Activated CD8-positive, alpha-beta T cell treated with anti-CD3 and anti-CD28 coated beads for 36 hours (primary cell): ENCODE measurements at regions not wholly inside any gene's neighbourhood (a gene's known extent, or its start where the extent isn't known, plus 50 kb on each side); places are given as distances from the start of the nearest gene placed in this dataset.

Experiments used
- ATAC-seq: fragments of 200-7000 bp; cut with Tn5 transposase; one replicate; pipeline ENCODE4 v1.10.0; 2021; ENCODE audit warnings: mild to moderate bottlenecking, moderate library complexity
- CTCF ChIA-PET: fragments of 350-600 bp; sonication (Branson Sonifier 250); formaldehyde crosslinking; loops from one replicate; lab custom pipeline; 2021; ENCODE audit warnings: antibody characterized with exemption; lab: Charles Lee
- POLR2A ChIA-PET: fragments of 350-600 bp; sonication (Branson Sonifier 250); formaldehyde crosslinking; loops from one replicate; lab custom pipeline; 2021; ENCODE audit warnings: antibody characterized with exemption; lab: Charles Lee
- DNase-seq: peaks from one replicate; pipeline ENCODE4 v3.0.0-alpha.2; 2020
- H3K27ac Mint-ChIP-seq: one replicate; pipeline ENCODE4 v1.8.0; 2021; ENCODE audit warnings: mild to moderate bottlenecking, mixed read lengths
- H3K27me3 Mint-ChIP-seq: one replicate; pipeline ENCODE4 v1.8.0; 2021; ENCODE audit warnings: mixed read lengths
- H3K36me3 Mint-ChIP-seq: one replicate; pipeline ENCODE4 v1.8.0; 2021; ENCODE audit warnings: low read depth, mixed read lengths
- H3K4me1 Mint-ChIP-seq: one replicate; pipeline ENCODE4 v1.8.0; 2021; ENCODE audit warnings: low read depth, mixed read lengths
- H3K4me3 Mint-ChIP-seq: one replicate; pipeline ENCODE4 v1.8.0; 2021; ENCODE audit warnings: mild to moderate bottlenecking, moderate library complexity, mixed read lengths
- H3K9me3 Mint-ChIP-seq: one replicate; pipeline ENCODE4 v1.8.0; 2021; ENCODE audit warnings: mixed read lengths
- CTCF ChIP-seq: fragments of 200-600 bp; IDR thresholded peaks from one replicate; pipeline ENCODE4 v1.8.0; 2022; ENCODE audit warnings: antibody characterized with exemption, mild to moderate bottlenecking
- intact Hi-C: fragments of 100-400 bp; cut with micrococcal nuclease; formaldehyde crosslinking; loops from one replicate; pipeline ENCODE4 v1.10.0; 2022

GRCh38 chr19:34580408-34580807, 96.6 kb downstream of the SCGB2B2 start:
- POLR2A ChIA-PET, result no interaction called here
- ATAC-seq (no peak), DNase-seq (no peak)
- Mint-ChIP-seq H3K4me3 (no peak overlapping the region), H3K9me3 (peaks cover 3% of the 10 kb centered on the region), H3K36me3 (no peaks in the 10 kb centered on the region), H3K4me1 (peaks cover 4% of the 10 kb centered on the region), H3K27me3 (peaks cover 17% of the 10 kb centered on the region), H3K27ac (no peak overlapping the region)
- intact Hi-C loops, result no loop called here
- no peak for TF ChIP-seq CTCF
- CTCF ChIA-PET, result no interaction called here

- CTCF ChIA-PET, result no interaction called here
- ATAC-seq, result no peak
Observed at GRCh38 chr19:34580055-34580336, 97.0 kb downstream of the SCGB2B2 start.

GRCh38 chr19:34579281-34580054, 97.5 kb downstream of the SCGB2B2 start:
- intact Hi-C loops, result no loop called here
- H3K27ac Mint-ChIP-seq, result no peak overlapping the region

More at GRCh38 chr19:34580055-34580336, 97.0 kb downstream of the SCGB2B2 start:
- no peaks in the 10 kb centered on the region for H3K36me3 Mint-ChIP-seq
- intact Hi-C loops, result no loop called here
- no peak for TF ChIP-seq CTCF
- no peak for DNase-seq
- peaks cover 17% of the 10 kb centered on the region for H3K27me3 Mint-ChIP-seq
- peaks cover 4% of the 10 kb centered on the region for H3K4me1 Mint-ChIP-seq
- H3K9me3 Mint-ChIP-seq, result peaks cover 3% of the 10 kb centered on the region
- no peak overlapping the region for H3K27ac Mint-ChIP-seq
- no peak overlapping the region for H3K4me3 Mint-ChIP-seq
- POLR2A ChIA-PET, result no interaction called here

GRCh38 chr19:34578751-34579150, 97.2 kb downstream of the WTIP start:
- no peaks in the 10 kb centered on the region for H3K36me3 Mint-ChIP-seq
- H3K27me3 Mint-ChIP-seq, result peaks cover 17% of the 10 kb centered on the region
- POLR2A ChIA-PET, result no interaction called here
- peaks cover 4% of the 10 kb centered on the region for H3K4me1 Mint-ChIP-seq
- CTCF ChIA-PET, result no interaction called here
- TF ChIP-seq CTCF, result no peak
- intact Hi-C loops, result no loop called here
- H3K4me3 Mint-ChIP-seq, result no peak overlapping the region
- ATAC-seq (no peak), DNase-seq (no peak)
- H3K27ac Mint-ChIP-seq, result no peak overlapping the region
- H3K9me3 Mint-ChIP-seq, result no peaks in the 10 kb centered on the region

More at GRCh38 chr19:34579281-34580054, 97.5 kb downstream of the SCGB2B2 start:
- Mint-ChIP-seq H3K4me1 (peaks cover 4% of the 10 kb centered on the region), H3K4me3 (no peak overlapping the region), H3K9me3 (peaks cover under 1% of the 10 kb centered on the region), H3K36me3 (no peaks in the 10 kb centered on the region), H3K27me3 (peaks cover 17% of the 10 kb centered on the region)
- ATAC-seq, result no peak
- POLR2A ChIA-PET, result no interaction called here
- DNase-seq, result no peak
- CTCF ChIA-PET, result no interaction called here
- TF ChIP-seq CTCF, result no peak

GRCh38 chr19:34578173-34578572, 96.6 kb downstream of the WTIP start:
- H3K27ac Mint-ChIP-seq, result no peak overlapping the region

More at GRCh38 chr19:34578173-34578572, 96.6 kb downstream of the WTIP start:
- POLR2A ChIA-PET, result no interaction called here
- Mint-ChIP-seq H3K36me3 (no peaks in the 10 kb centered on the region), H3K4me1 (peaks cover 4% of the 10 kb centered on the region), H3K27me3 (peaks cover 17% of the 10 kb centered on the region), H3K4me3 (no peak overlapping the region), H3K9me3 (peaks cover under 1% of the 10 kb centered on the region)
- DNase-seq, result no peak
- no peak for TF ChIP-seq CTCF
- CTCF ChIA-PET, result no interaction called here
- no peak for ATAC-seq
- intact Hi-C loops, result no loop called here
